SK-N-SH (cell line): ENCODE measurements at regions not wholly inside any gene's neighbourhood (a gene's known extent, or its start where the extent isn't known, plus 50 kb on each side); places are given as distances from the start of the nearest gene placed in this dataset.

Experiments used
- CTCF ChIA-PET: fragments of 300-600, 350-600 bp; formaldehyde crosslinking; extraction: SDS; loops from one replicate; lab custom pipeline; 2021; lab: Yijun Ruan, JAX
- POLR2A ChIA-PET: fragments of 350-600 bp; sonication (Branson Sonifier 250); formaldehyde crosslinking; extraction: SDS; loops from one replicate; lab custom pipeline; 2020; ENCODE audit warnings: antibody characterized with exemption, inconsistent platforms; lab: Yijun Ruan, JAX
- DNase-seq: peaks from one replicate; pipeline ENCODE4 v3.0.0; 2012
- H2AFZ ChIP-seq: fragments of 200-600 bp; sonication (generic); 2 replicates; pipeline ENCODE4 v1.8.1; 2016; ENCODE audit warnings: antibody characterized with exemption, mild to moderate bottlenecking, low read depth
- H3F3A ChIP-seq: fragments of 200-600 bp; sonication (generic); replicated peaks from 2 replicates; pipeline ENCODE3; 2016; ENCODE audit warnings: antibody characterized with exemption, mild to moderate bottlenecking; ENCODE audit not compliant: insufficient read depth
- H3K27ac ChIP-seq, 2 experiments: fragments of 200-500 bp in 1 of 2; fragments of 200-600 bp in 1 of 2; sonication (Bioruptor generic) in 1 of 2; sonication (generic), shearing (Covaris generic) in 1 of 2; 2 replicates each; pipeline versions ENCODE4 v1.5.1 to v1.6.1; 2014 to 2016; ENCODE audit warnings: low read depth in 2 of 2, inconsistent platforms in 1 of 2, low read length in 1 of 2, mild to moderate bottlenecking in 1 of 2, mixed read lengths in 1 of 2
- H3K27me3 ChIP-seq: fragments of 200-600 bp; sonication (generic), shearing (Covaris generic); 2 replicates; pipeline ENCODE4 v1.6.1; 2016; ENCODE audit warnings: mixed run types; ENCODE audit not compliant: insufficient read depth
- H3K36me3 ChIP-seq, 2 experiments: fragments of 200-500 bp in 1 of 2; fragments of 200-600 bp in 1 of 2; sonication (Bioruptor generic) in 1 of 2; sonication (generic) in 1 of 2; replicated peaks in 1 of 2; 2 replicates each; pipeline versions ENCODE3 to v1.5.1; 2014 to 2016; ENCODE audit warnings: low read length in 1 of 2, mild to moderate bottlenecking in 1 of 2; ENCODE audit not compliant: insufficient read depth in 2 of 2, control insufficient read depth in 1 of 2
- H3K4me1 ChIP-seq, 2 experiments: fragments of 200-500 bp in 1 of 2; fragments of 200-600 bp in 1 of 2; sonication (Bioruptor generic) in 1 of 2; sonication (generic), shearing (Covaris generic) in 1 of 2; 2 replicates each; pipeline versions ENCODE4 v1.5.1 to v1.6.1; 2014 to 2016; ENCODE audit warnings: low read depth in 1 of 2, low read length in 1 of 2, mixed run types in 1 of 2; ENCODE audit not compliant: insufficient read depth in 2 of 2, control insufficient read depth in 1 of 2
- H3K4me2 ChIP-seq: fragments of 200-600 bp; sonication (generic), shearing (Covaris generic); 2 replicates; pipeline ENCODE4 v1.6.1; 2017; ENCODE audit warnings: mixed run types
- H3K4me3 ChIP-seq, 2 experiments: fragments of 200-500 bp in 1 of 2; fragments of 200-600 bp in 1 of 2; sonication (Bioruptor generic) in 1 of 2; sonication (generic), shearing (Covaris generic) in 1 of 2; 2 replicates each; pipeline versions ENCODE4 v1.5.1 to v1.8.1; 2014 to 2016; ENCODE audit warnings: low read depth in 2 of 2, inconsistent platforms in 1 of 2, low read length in 1 of 2, mild to moderate bottlenecking in 1 of 2, mixed read lengths in 1 of 2, moderate library complexity in 1 of 2
- H3K79me2 ChIP-seq: fragments of 200-600 bp; sonication (generic); 2 replicates; pipeline ENCODE4 v1.8.1; 2017; ENCODE audit warnings: mild to moderate bottlenecking; ENCODE audit not compliant: insufficient read depth
- H3K9ac ChIP-seq: fragments of 200-600 bp; sonication (generic); 2 replicates; pipeline ENCODE4 v1.6.1; 2017; ENCODE audit warnings: mixed run types
- H3K9me2 ChIP-seq: fragments of 200-600 bp; sonication (generic); 2 replicates; pipeline ENCODE4 v1.6.1; 2017; ENCODE audit warnings: mixed run types
- H3K9me3 ChIP-seq: fragments of 200-600 bp; sonication (generic); 2 replicates; pipeline ENCODE4 v1.6.1; 2017; ENCODE audit warnings: mixed run types, mild to moderate bottlenecking, moderate library complexity
- H4K20me1 ChIP-seq: fragments of 200-600 bp; sonication (generic); 2 replicates; pipeline ENCODE4 v1.6.1; 2017; ENCODE audit warnings: mild to moderate bottlenecking, mixed run types; ENCODE audit not compliant: insufficient read depth
- JUND ChIP-seq: IDR thresholded peaks from 2 replicates; pipeline ENCODE4 v1.4.0; 2012
- NFIC ChIP-seq: IDR thresholded peaks from 2 replicates; pipeline ENCODE4 v1.4.0; 2012; ENCODE audit warnings: borderline replicate concordance
- WGBS: methylation state at CpG from one replicate; pipeline ENCODE4 v1.1.6; 2017; ENCODE audit warnings: low lambda C conversion rate; 5-methylcytosine and 5-hydroxymethylcytosine counted together
- small RNA-seq, 7 experiments: library from RNA; depleted of rRNA; stranded (forward); fragments of <200 nt; gene quantifications; one replicate each; pipeline ENCODE3, GENCODE V24; 2012
- TF ChIP-seq, protein P1 (sequence below): fragments of 200-600 bp; sonication (generic); IDR thresholded peaks from 2 replicates; pipeline ENCODE4 v1.6.1; 2017; ENCODE audit warnings: antibody characterized with exemption, mild to moderate bottlenecking, moderate library complexity
- TF ChIP-seq, protein P2 (sequence below): IDR thresholded peaks from 2 replicates; pipeline ENCODE4; 2012

DNA sequence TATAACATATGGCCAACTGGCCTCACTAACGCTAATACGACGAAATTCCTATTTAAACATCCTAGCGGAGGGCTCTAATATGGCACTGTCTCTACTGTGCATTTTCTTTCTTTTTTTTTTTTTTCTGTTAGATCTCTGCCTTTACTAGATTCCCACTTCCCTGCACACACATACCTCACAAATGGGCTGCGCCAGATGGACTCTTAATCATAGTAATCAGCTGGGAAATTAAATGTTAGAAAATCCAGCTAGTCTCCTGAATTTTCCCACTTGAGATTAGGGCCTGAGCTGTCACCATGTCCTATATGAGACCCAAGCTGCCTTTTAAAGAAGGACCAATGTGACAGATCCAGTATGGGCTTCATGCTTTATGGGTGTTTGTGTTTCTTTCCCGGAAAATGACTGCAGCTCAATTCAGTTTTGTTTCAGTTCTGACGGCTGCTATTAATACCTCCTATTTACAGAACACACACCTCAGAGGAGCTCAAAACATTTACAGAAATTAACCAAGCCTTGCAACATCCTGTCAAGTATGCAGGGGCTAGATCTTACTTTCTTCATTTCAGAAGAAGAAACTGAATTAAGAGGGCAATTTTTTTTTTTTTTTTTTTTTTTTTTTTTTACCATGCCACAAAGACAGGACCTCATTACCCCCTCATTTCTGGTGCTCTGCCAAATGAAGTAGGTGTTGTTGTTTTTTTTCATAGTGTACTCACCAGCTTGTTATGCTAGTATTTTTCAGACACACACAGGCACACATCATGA lies 49.8 kb upstream of the BLID start:
- H3K27me3 ChIP-seq = no peaks in the 10 kb centered on the region
- TF ChIP-seq, protein P1, sequence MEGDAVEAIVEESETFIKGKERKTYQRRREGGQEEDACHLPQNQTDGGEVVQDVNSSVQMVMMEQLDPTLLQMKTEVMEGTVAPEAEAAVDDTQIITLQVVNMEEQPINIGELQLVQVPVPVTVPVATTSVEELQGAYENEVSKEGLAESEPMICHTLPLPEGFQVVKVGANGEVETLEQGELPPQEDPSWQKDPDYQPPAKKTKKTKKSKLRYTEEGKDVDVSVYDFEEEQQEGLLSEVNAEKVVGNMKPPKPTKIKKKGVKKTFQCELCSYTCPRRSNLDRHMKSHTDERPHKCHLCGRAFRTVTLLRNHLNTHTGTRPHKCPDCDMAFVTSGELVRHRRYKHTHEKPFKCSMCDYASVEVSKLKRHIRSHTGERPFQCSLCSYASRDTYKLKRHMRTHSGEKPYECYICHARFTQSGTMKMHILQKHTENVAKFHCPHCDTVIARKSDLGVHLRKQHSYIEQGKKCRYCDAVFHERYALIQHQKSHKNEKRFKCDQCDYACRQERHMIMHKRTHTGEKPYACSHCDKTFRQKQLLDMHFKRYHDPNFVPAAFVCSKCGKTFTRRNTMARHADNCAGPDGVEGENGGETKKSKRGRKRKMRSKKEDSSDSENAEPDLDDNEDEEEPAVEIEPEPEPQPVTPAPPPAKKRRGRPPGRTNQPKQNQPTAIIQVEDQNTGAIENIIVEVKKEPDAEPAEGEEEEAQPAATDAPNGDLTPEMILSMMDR = 0 out of 2 replicates have a peak, but pooled peaks have one; percentile 9
- TF ChIP-seq NFIC (no peak), JUND (no peak)
- TF ChIP-seq, protein P2, sequence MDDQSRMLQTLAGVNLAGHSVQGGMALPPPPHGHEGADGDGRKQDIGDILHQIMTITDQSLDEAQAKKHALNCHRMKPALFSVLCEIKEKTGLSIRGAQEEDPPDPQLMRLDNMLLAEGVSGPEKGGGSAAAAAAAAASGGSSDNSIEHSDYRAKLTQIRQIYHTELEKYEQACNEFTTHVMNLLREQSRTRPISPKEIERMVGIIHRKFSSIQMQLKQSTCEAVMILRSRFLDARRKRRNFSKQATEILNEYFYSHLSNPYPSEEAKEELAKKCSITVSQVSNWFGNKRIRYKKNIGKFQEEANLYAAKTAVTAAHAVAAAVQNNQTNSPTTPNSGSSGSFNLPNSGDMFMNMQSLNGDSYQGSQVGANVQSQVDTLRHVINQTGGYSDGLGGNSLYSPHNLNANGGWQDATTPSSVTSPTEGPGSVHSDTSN = no peak
- TF ChIP-seq, all 33 proteins: peak for 1
- CTCF ChIA-PET = interaction anchor here (1.1 to 1.8 kb wide), 4 partner anchors 17 to 511 kb away, joined by 3 to 4 read pairs (median 4); no protein-coding TSS in a partner anchor
- DNase-seq = no peak
- Histone ChIP-seq H3K9ac (no peak overlapping the region), H3K79me2 (peaks cover 100% of the 10 kb centered on the region), H3K27ac (peak overlapping the region in 1 of 2 experiments; percentile 87; a peak in 2 of 4 replicates), H3K4me3 (no peak overlapping the region), H3K4me2 (peak overlapping the region; percentile 28), H3K36me3 (peaks cover 4 to 84% of the 10 kb centered on the region in 2 experiments), H3K9me2 (no peaks in the 10 kb centered on the region), H4K20me1 (peaks cover 97% of the 10 kb centered on the region), H3K9me3 (no peaks in the 10 kb centered on the region), H2AFZ (no peak overlapping the region), H3F3A (peaks cover 55% of the 10 kb centered on the region), H3K4me1 (peaks cover 11 to 59% of the 10 kb centered on the region in 2 experiments)
- POLR2A ChIA-PET = interaction anchor here (0.7 kb wide), 1 partner anchor 65 kb away, joined by 3 read pairs; no protein-coding TSS in a partner anchor
- WGBS = 87% methylated on average over 7 of the region's 7 CpGs

Small RNA genes lying in the stretch of these regions (small RNA-seq; reads per million reads assigned to genes)
- gene RNU4ATAC10P (0 reads per million in 7 experiments), gene RNU4ATAC5P (0 reads per million in 7 experiments), gene RNU6-592P (0 to 2.1 (median 0) reads per million in 7 experiments)
